PC-9 (cell line): ENCODE measurements at regions not wholly inside any gene's neighbourhood (a gene's known extent, or its start where the extent isn't known, plus 50 kb on each side); places are given as distances from the start of the nearest gene placed in this dataset.

Experiments used
- BruUV-seq: library from RNA; stranded (reverse); fragments of 400-500 nt; replicated peaks from 2 replicates; lab custom pipeline; 2021; lab: Mats Ljungman, UMichigan
- CTCF ChIA-PET: fragments of 300-600 bp; sonication (Branson Sonifier 250); formaldehyde crosslinking; loops from one replicate; lab custom pipeline; 2022; ENCODE audit warnings: antibody characterized with exemption; lab: Charles Lee
- POLR2A ChIA-PET: fragments of 300-600 bp; sonication (Branson Sonifier 250); formaldehyde crosslinking; loops from one replicate; lab custom pipeline; 2022; ENCODE audit warnings: antibody characterized with exemption; ENCODE audit not compliant: unreplicated experiment; lab: Charles Lee
- DNase-seq, 2 experiments: peaks; one replicate each; pipeline versions ENCODE4 v3.0.0 to v3.0.0-alpha.2; 2015 to 2022; ENCODE audit warnings: mixed read lengths in 1 of 2
- H2AFZ ChIP-seq: fragments of 200-600 bp; sonication (generic); 2 replicates; pipeline ENCODE4 v1.8.1; 2017; ENCODE audit warnings: antibody characterized with exemption
- H3F3A ChIP-seq: fragments of 200-600 bp; sonication (generic); 2 replicates; pipeline ENCODE4 v1.8.1; 2017; ENCODE audit warnings: antibody characterized with exemption, mild to moderate bottlenecking, low read depth; ENCODE audit not compliant: insufficient read depth
- H3K27ac ChIP-seq: fragments of 200-600 bp; sonication (generic); 2 replicates; pipeline ENCODE4 v1.6.1; 2016; ENCODE audit warnings: mixed run types
- H3K27me3 ChIP-seq: fragments of 200-600 bp; sonication (generic); 2 replicates; pipeline ENCODE4 v1.6.1; 2016; ENCODE audit warnings: low read depth, mixed run types; ENCODE audit not compliant: insufficient read depth
- H3K36me3 ChIP-seq: fragments of 200-600 bp; sonication (generic); 2 replicates; pipeline ENCODE4 v1.6.1; 2016; ENCODE audit warnings: low read depth, mixed run types
- H3K4me1 ChIP-seq: fragments of 200-600 bp; sonication (generic); replicated peaks from 2 replicates; pipeline ENCODE4 v1.6.1; 2016; ENCODE audit warnings: mixed run types; ENCODE audit not compliant: insufficient read depth
- H3K4me2 ChIP-seq: fragments of 200-600 bp; sonication (generic); 2 replicates; pipeline ENCODE4 v1.6.1; 2017; ENCODE audit warnings: mixed run types
- H3K4me3 ChIP-seq: fragments of 200-600 bp; sonication (generic); 2 replicates; pipeline ENCODE4 v1.6.1; 2016; ENCODE audit warnings: mixed run types
- H3K79me2 ChIP-seq: fragments of 200-600 bp; sonication (generic); 2 replicates; pipeline ENCODE4 v1.6.1; 2017; ENCODE audit warnings: low read depth, mixed run types
- H3K9me2 ChIP-seq: fragments of 200-600 bp; sonication (generic); 2 replicates; pipeline ENCODE4 v1.8.1; 2017; ENCODE audit warnings: mild to moderate bottlenecking; ENCODE audit not compliant: insufficient read depth
- H3K9me3 ChIP-seq: fragments of 200-600 bp; sonication (generic); 2 replicates; pipeline ENCODE4 v1.8.1; 2016; ENCODE audit warnings: low read depth; ENCODE audit not compliant: insufficient read depth
- H4K20me1 ChIP-seq: fragments of 200-600 bp; sonication (generic); 2 replicates; pipeline ENCODE4 v1.8.1; 2017; ENCODE audit not compliant: insufficient read depth
- CTCF ChIP-seq: fragments of 200-600 bp; sonication (generic); conservative IDR thresholded peaks from 2 replicates; pipeline ENCODE4 v1.6.1; 2017; ENCODE audit warnings: mixed run types, antibody characterized with exemption, mild to moderate bottlenecking, moderate library complexity
- EZH2 ChIP-seq: fragments of 200-600 bp; sonication (generic); IDR thresholded peaks from 2 replicates; pipeline ENCODE4 v1.8.0; 2017; ENCODE audit warnings: antibody characterized with exemption, low read depth
- intact Hi-C: fragments of 100-400 bp; cut with micrococcal nuclease; formaldehyde crosslinking; loops from one replicate; pipeline ENCODE4 v1.10.0; 2022; ENCODE audit not compliant: unreplicated experiment

- Histone ChIP-seq H3K27ac (no peak overlapping the region), H3K4me2 (no peak overlapping the region), H3K4me3 (no peak overlapping the region), H3K9me3 (no peaks in the 10 kb centered on the region), H3K4me1 (no peaks in the 10 kb centered on the region), H3K27me3 (peaks cover 40% of the 10 kb centered on the region), H4K20me1 (no peaks in the 10 kb centered on the region), H3K9me2 (no peaks in the 10 kb centered on the region), H3K79me2 (no peaks in the 10 kb centered on the region), H2AFZ (no peak overlapping the region), H3F3A (no peaks in the 10 kb centered on the region), H3K36me3 (no peaks in the 10 kb centered on the region)
- CTCF ChIA-PET, result no interaction called here
- BruUV-seq, result no TSS peak
- POLR2A ChIA-PET, result no interaction called here
- no peak for DNase-seq
- TF ChIP-seq EZH2 (no peak), CTCF (no peak)
- intact Hi-C loops, result no loop called here
Observed at GRCh38 chr2:103176294-103176915, 414.6 kb downstream of the TMEM182 start.

GRCh38 chr2:103179798-103180197, 418.0 kb downstream of the TMEM182 start:
- Histone ChIP-seq H3K27me3 (peaks cover 40% of the 10 kb centered on the region), H3K4me1 (no peaks in the 10 kb centered on the region), H3K9me3 (no peaks in the 10 kb centered on the region), H3K4me2 (no peak overlapping the region), H3K4me3 (no peak overlapping the region), H4K20me1 (no peaks in the 10 kb centered on the region), H3K36me3 (no peaks in the 10 kb centered on the region), H3K9me2 (no peaks in the 10 kb centered on the region), H2AFZ (no peak overlapping the region), H3F3A (no peaks in the 10 kb centered on the region), H3K27ac (no peak overlapping the region), H3K79me2 (no peaks in the 10 kb centered on the region)
- BruUV-seq, result no TSS peak
- intact Hi-C loops, result no loop called here
- TF ChIP-seq CTCF, result no peak
- no peak for DNase-seq
- CTCF ChIA-PET, result no interaction called here
- POLR2A ChIA-PET, result interaction anchor here (0.6 kb wide), 1 partner anchor 1527 kb away, joined by 4 read pairs; no protein-coding TSS in a partner anchor

- Histone ChIP-seq H3K27ac (no peak overlapping the region), H3K4me1 (no peaks in the 10 kb centered on the region), H3K79me2 (no peaks in the 10 kb centered on the region), H3K27me3 (peaks cover 8% of the 10 kb centered on the region; the same call in 1 of the 2 replicates), H3K9me3 (no peaks in the 10 kb centered on the region), H2AFZ (no peak overlapping the region), H3F3A (no peaks in the 10 kb centered on the region), H3K36me3 (no peaks in the 10 kb centered on the region), H4K20me1 (no peaks in the 10 kb centered on the region), H3K9me2 (no peaks in the 10 kb centered on the region), H3K4me3 (no peak overlapping the region), H3K4me2 (no peak overlapping the region)
- ChIA-PET POLR2A (no interaction called here), CTCF (no interaction called here)
- no TSS peak for BruUV-seq
- DNase-seq, result no peak
- TF ChIP-seq EZH2 (no peak), CTCF (peak; percentile 56)
- intact Hi-C loops, result no loop called here
Observed at GRCh38 chr2:103183061-103183460, 421.2 kb downstream of the TMEM182 start.
